ENCODE measurements at regions not wholly inside any gene's neighbourhood (a gene's known extent, or its start where the extent isn't known, plus 50 kb on each side); places are given as distances from the start of the nearest gene placed in this dataset.
"Not testable (repeated sequence)": the region's sequence is repeated elsewhere in the genome, so short reads cannot be mapped to it uniquely, and the experiment has no call there.

- H3K4me1 Mint-ChIP-seq, result no peaks in the 10 kb centered on the region
- no peaks in the 10 kb centered on the region for H3K27me3 ChIP-seq (ENCODE audit: insufficient read depth, low read length)
- no peaks in the 10 kb centered on the region for H3K36me3 ChIP-seq (ENCODE audit: insufficient read depth, low read length)
- no peak overlapping the region for H3K4me3 ChIP-seq (ENCODE audit: low read length in 2 of 2)
- no peak overlapping the region for H3K4me3 Mint-ChIP-seq
- no peak overlapping the region for H3K27ac Mint-ChIP-seq
- H3K9me3 ChIP-seq (ENCODE audit: control insufficient read depth in 1 of 2, low read length in 2 of 2), result no peaks in the 10 kb centered on the region
- ChIA-PET CTCF (ENCODE audit: partially characterized antibody) (no interaction called here), POLR2A (ENCODE audit: partially characterized antibody) (no interaction called here)
- no peaks in the 10 kb centered on the region for H3K4me1 ChIP-seq (ENCODE audit: insufficient read depth, low read length)
- no peaks in the 10 kb centered on the region for H3K27me3 Mint-ChIP-seq
- H3K9me3 Mint-ChIP-seq, result peaks cover 0 to 14% (median 2%) of the 10 kb centered on the region in 8 donors
- no peak for DNase-seq
- H3K27ac ChIP-seq (ENCODE audit: low read depth, low read length), result no peak overlapping the region
- intact Hi-C loops (cut with micrococcal nuclease), result no loop called here
- no peaks in the 10 kb centered on the region for H3K36me3 Mint-ChIP-seq
These were observed 414.6 kb downstream of the TDRD3 start for GRCh38 chr13:60811581-60811980.

GRCh38 chr13:60805640-60806039 lies 408.6 kb downstream of the TDRD3 start:
- H3K4me1 ChIP-seq (ENCODE audit: insufficient read depth, low read length); H3K27me3 ChIP-seq (ENCODE audit: insufficient read depth, low read length); H3K27ac Mint-ChIP-seq; H3K36me3 Mint-ChIP-seq; H3K4me3 Mint-ChIP-seq; CTCF ChIA-PET (ENCODE audit: partially characterized antibody); H3K9me3 Mint-ChIP-seq; H3K9me3 ChIP-seq (ENCODE audit: control insufficient read depth in 1 of 2, low read length in 2 of 2); H3K4me3 ChIP-seq (ENCODE audit: low read length in 2 of 2); intact Hi-C loops (cut with micrococcal nuclease); H3K36me3 ChIP-seq (ENCODE audit: insufficient read depth, low read length); H3K27me3 Mint-ChIP-seq; POLR2A ChIA-PET (ENCODE audit: partially characterized antibody); DNase-seq; H3K4me1 Mint-ChIP-seq; H3K27ac ChIP-seq (ENCODE audit: low read depth, low read length): not testable (repeated sequence)

- H3K9me3 ChIP-seq (ENCODE audit: control insufficient read depth in 1 of 2, low read length in 2 of 2), result no peaks in the 10 kb centered on the region
- CTCF ChIA-PET (ENCODE audit: partially characterized antibody), result no interaction called here
- no peak for DNase-seq
- H3K27me3 ChIP-seq (ENCODE audit: insufficient read depth, low read length), result no peaks in the 10 kb centered on the region
- H3K27ac ChIP-seq (ENCODE audit: low read depth, low read length), result no peak overlapping the region
- H3K4me1 ChIP-seq (ENCODE audit: insufficient read depth, low read length), result no peaks in the 10 kb centered on the region
- no peaks in the 10 kb centered on the region for H3K36me3 Mint-ChIP-seq
- intact Hi-C loops (cut with micrococcal nuclease), result no loop called here
- H3K4me3 ChIP-seq (ENCODE audit: low read length in 2 of 2), result no peak overlapping the region
- no peak overlapping the region for H3K27ac Mint-ChIP-seq
- no peaks in the 10 kb centered on the region for H3K27me3 Mint-ChIP-seq
- H3K36me3 ChIP-seq (ENCODE audit: insufficient read depth, low read length), result no peaks in the 10 kb centered on the region
- H3K4me3 Mint-ChIP-seq, result no peak overlapping the region
- peaks cover 0 to 3% (median 0%) of the 10 kb centered on the region in 8 donors for H3K9me3 Mint-ChIP-seq
- H3K4me1 Mint-ChIP-seq, result no peaks in the 10 kb centered on the region
- POLR2A ChIA-PET (ENCODE audit: partially characterized antibody), result no interaction called here
These were observed 401.5 kb downstream of the TDRD3 start for GRCh38 chr13:60798503-60798902.

GRCh38 chr13:60797112-60797511 lies 400.1 kb downstream of the TDRD3 start:
- peaks cover 0 to 3% (median 0%) of the 10 kb centered on the region in 8 donors for H3K9me3 Mint-ChIP-seq
- POLR2A ChIA-PET (ENCODE audit: partially characterized antibody), result no interaction called here
- no peak overlapping the region for H3K4me3 Mint-ChIP-seq
- no peak for DNase-seq
- no peaks in the 10 kb centered on the region for H3K4me1 Mint-ChIP-seq
- H3K4me1 ChIP-seq (ENCODE audit: insufficient read depth, low read length), result no peaks in the 10 kb centered on the region
- no peaks in the 10 kb centered on the region for H3K27me3 ChIP-seq (ENCODE audit: insufficient read depth, low read length)
- no peaks in the 10 kb centered on the region for H3K9me3 ChIP-seq (ENCODE audit: control insufficient read depth in 1 of 2, low read length in 2 of 2)
- no peaks in the 10 kb centered on the region for H3K27me3 Mint-ChIP-seq
- H3K36me3 ChIP-seq (ENCODE audit: insufficient read depth, low read length), result no peaks in the 10 kb centered on the region
- CTCF ChIA-PET (ENCODE audit: partially characterized antibody), result no interaction called here
- no peak overlapping the region for H3K4me3 ChIP-seq (ENCODE audit: low read length in 2 of 2)
- no peak overlapping the region for H3K27ac ChIP-seq (ENCODE audit: low read depth, low read length)
- no peak overlapping the region for H3K27ac Mint-ChIP-seq
- intact Hi-C loops (cut with micrococcal nuclease), result no loop called here
- no peaks in the 10 kb centered on the region for H3K36me3 Mint-ChIP-seq

GRCh38 chr13:60794751-60795150 lies 397.7 kb downstream of the TDRD3 start:
- Mint-ChIP-seq H3K27me3 (no peaks in the 10 kb centered on the region), H3K27ac (no peak overlapping the region), H3K4me1 (no peaks in the 10 kb centered on the region), H3K4me3 (no peak overlapping the region), H3K9me3 (peaks cover 0 to 6% (median 0%) of the 10 kb centered on the region in 8 donors), H3K36me3 (no peaks in the 10 kb centered on the region)
- Histone ChIP-seq H3K4me3 (ENCODE audit: low read length in 2 of 2) (no peak overlapping the region), H3K4me1 (ENCODE audit: insufficient read depth, low read length) (no peaks in the 10 kb centered on the region), H3K9me3 (ENCODE audit: control insufficient read depth in 1 of 2, low read length in 2 of 2) (no peaks in the 10 kb centered on the region), H3K27ac (ENCODE audit: low read depth, low read length) (no peak overlapping the region), H3K27me3 (ENCODE audit: insufficient read depth, low read length) (no peaks in the 10 kb centered on the region), H3K36me3 (ENCODE audit: insufficient read depth, low read length) (no peaks in the 10 kb centered on the region)
- POLR2A ChIA-PET (ENCODE audit: partially characterized antibody), result no interaction called here
- no peak for DNase-seq
- CTCF ChIA-PET (ENCODE audit: partially characterized antibody), result no interaction called here
- intact Hi-C loops (cut with micrococcal nuclease), result no loop called here

GRCh38 chr13:60790620-60791019 lies 393.6 kb downstream of the TDRD3 start:
- no peak for DNase-seq
- Mint-ChIP-seq H3K4me3 (no peak overlapping the region), H3K4me1 (no peaks in the 10 kb centered on the region), H3K27ac (no peak overlapping the region), H3K36me3 (no peaks in the 10 kb centered on the region), H3K27me3 (no peaks in the 10 kb centered on the region), H3K9me3 (peaks cover 0 to 6% (median 4%) of the 10 kb centered on the region in 8 donors)
- CTCF ChIA-PET (ENCODE audit: partially characterized antibody), result no interaction called here
- no peak overlapping the region for H3K27ac ChIP-seq (ENCODE audit: low read depth, low read length)
- no peaks in the 10 kb centered on the region for H3K9me3 ChIP-seq (ENCODE audit: control insufficient read depth in 1 of 2, low read length in 2 of 2)
- no peaks in the 10 kb centered on the region for H3K4me1 ChIP-seq (ENCODE audit: insufficient read depth, low read length)
- no peaks in the 10 kb centered on the region for H3K36me3 ChIP-seq (ENCODE audit: insufficient read depth, low read length)
- no peak overlapping the region for H3K4me3 ChIP-seq (ENCODE audit: low read length in 2 of 2)
- intact Hi-C loops (cut with micrococcal nuclease), result no loop called here
- no peaks in the 10 kb centered on the region for H3K27me3 ChIP-seq (ENCODE audit: insufficient read depth, low read length)
- POLR2A ChIA-PET (ENCODE audit: partially characterized antibody), result no interaction called here

- ChIA-PET CTCF (ENCODE audit: partially characterized antibody) (no interaction called here), POLR2A (ENCODE audit: partially characterized antibody) (no interaction called here)
- no peak overlapping the region for H3K4me3 ChIP-seq (ENCODE audit: low read length in 2 of 2)
- H3K4me3 Mint-ChIP-seq, result no peak overlapping the region
- H3K27me3 ChIP-seq (ENCODE audit: insufficient read depth, low read length), result no peaks in the 10 kb centered on the region
- no peak overlapping the region for H3K27ac Mint-ChIP-seq
- H3K27ac ChIP-seq (ENCODE audit: low read depth, low read length), result no peak overlapping the region
- H3K9me3 Mint-ChIP-seq, result peaks cover 0 to 6% (median 4%) of the 10 kb centered on the region in 8 donors
- no peaks in the 10 kb centered on the region for H3K4me1 Mint-ChIP-seq
- no peaks in the 10 kb centered on the region for H3K27me3 Mint-ChIP-seq
- no peaks in the 10 kb centered on the region for H3K36me3 ChIP-seq (ENCODE audit: insufficient read depth, low read length)
- DNase-seq, result no peak
- intact Hi-C loops (cut with micrococcal nuclease), result no loop called here
- no peaks in the 10 kb centered on the region for H3K4me1 ChIP-seq (ENCODE audit: insufficient read depth, low read length)
- no peaks in the 10 kb centered on the region for H3K36me3 Mint-ChIP-seq
- H3K9me3 ChIP-seq (ENCODE audit: control insufficient read depth in 1 of 2, low read length in 2 of 2), result no peaks in the 10 kb centered on the region
These were observed 391.3 kb downstream of the TDRD3 start for GRCh38 chr13:60788156-60788829.

GRCh38 chr13:60787083-60787482 lies 390.1 kb downstream of the TDRD3 start:
- H3K4me1 Mint-ChIP-seq, result no peaks in the 10 kb centered on the region

More at GRCh38 chr13:60787083-60787482, 390.1 kb downstream of the TDRD3 start:
- H3K27ac Mint-ChIP-seq, result no peak overlapping the region
- no peak overlapping the region for H3K27ac ChIP-seq (ENCODE audit: low read depth, low read length)
- H3K4me1 ChIP-seq (ENCODE audit: insufficient read depth, low read length), result no peaks in the 10 kb centered on the region
- intact Hi-C loops (cut with micrococcal nuclease), result no loop called here
- no peak for DNase-seq
- H3K4me3 ChIP-seq (ENCODE audit: low read length in 2 of 2), result no peak overlapping the region
- no peaks in the 10 kb centered on the region for H3K27me3 Mint-ChIP-seq
- H3K27me3 ChIP-seq (ENCODE audit: insufficient read depth, low read length), result no peaks in the 10 kb centered on the region
- POLR2A ChIA-PET (ENCODE audit: partially characterized antibody), result no interaction called here
- no peaks in the 10 kb centered on the region for H3K36me3 Mint-ChIP-seq
- CTCF ChIA-PET (ENCODE audit: partially characterized antibody), result no interaction called here
- H3K36me3 ChIP-seq (ENCODE audit: insufficient read depth, low read length), result no peaks in the 10 kb centered on the region
- H3K9me3 Mint-ChIP-seq, result peaks cover 3 to 11% (median 5%) of the 10 kb centered on the region in 8 donors
- no peaks in the 10 kb centered on the region for H3K9me3 ChIP-seq (ENCODE audit: control insufficient read depth in 1 of 2, low read length in 2 of 2)
- H3K4me3 Mint-ChIP-seq, result no peak overlapping the region

Data from CD4-positive, alpha-beta memory T cell (primary cell).